SK-N-SH treated with all-trans-retinoic acid at 6 μM for 48 hours (cell line): ENCODE measurements at regions not wholly inside any gene's neighbourhood (a gene's known extent, or its start where the extent isn't known, plus 50 kb on each side); places are given as distances from the start of the nearest gene placed in this dataset.

ENCODE experiments used
- BACH2 ChIP-seq: fragments of 250-450 bp; sonication (Bioruptor Pico); IDR thresholded peaks from 2 replicates; pipeline ENCODE4 v1.9.0; 2021; ENCODE audit warnings: mild to moderate bottlenecking, borderline replicate concordance
- ESRRG ChIP-seq: fragments of 250-450 bp; sonication (Bioruptor Pico); IDR thresholded peaks from 2 replicates; pipeline ENCODE4 v1.6.1; 2021; ENCODE audit warnings: mild to moderate bottlenecking
- ISL1 ChIP-seq: fragments of 250-450 bp; sonication (Bioruptor Pico); IDR thresholded peaks from 2 replicates; pipeline ENCODE4 v2.1.2; 2022; ENCODE audit warnings: mild to moderate bottlenecking, moderate library complexity
- OSR1 ChIP-seq: fragments of 250-450 bp; sonication (Bioruptor Pico); IDR thresholded peaks from 2 replicates; pipeline ENCODE4 v1.8.0; 2022; ENCODE audit warnings: moderate library complexity, mild to moderate bottlenecking, inconsistent platforms
- PATZ1 ChIP-seq: fragments of 250-450 bp; sonication (Bioruptor Pico); IDR thresholded peaks from 2 replicates; pipeline ENCODE4 v1.8.0; 2020; ENCODE audit warnings: mild to moderate bottlenecking, moderate library complexity, borderline replicate concordance
- POU6F1 ChIP-seq: fragments of 250-450 bp; sonication (Bioruptor Pico); IDR thresholded peaks from 2 replicates; pipeline ENCODE4 v1.8.0; 2021; ENCODE audit warnings: low read depth, mild to moderate bottlenecking, moderate library complexity, borderline replicate concordance
- RARB ChIP-seq: fragments of 250-450 bp; sonication (Bioruptor Pico); IDR thresholded peaks from 2 replicates; pipeline ENCODE4 v1.8.0; 2021; ENCODE audit warnings: mild to moderate bottlenecking, moderate library complexity
- SNAI2 ChIP-seq: fragments of 250-450 bp; sonication (Bioruptor Pico); IDR thresholded peaks from 2 replicates; pipeline ENCODE4 v1.5.0; 2020; ENCODE audit warnings: mild to moderate bottlenecking, moderate library complexity
- TCF4 ChIP-seq: fragments of 250-450 bp; sonication (Bioruptor Pico); IDR thresholded peaks from 2 replicates; pipeline ENCODE4 v1.8.0; 2021; ENCODE audit warnings: mild to moderate bottlenecking, moderate library complexity, borderline replicate concordance
- TOX ChIP-seq: fragments of 250-450 bp; sonication (Bioruptor Pico); IDR thresholded peaks from 2 replicates; pipeline ENCODE4 v1.8.0; 2021; ENCODE audit warnings: mild to moderate bottlenecking, moderate library complexity, borderline replicate concordance
- ZFP3 ChIP-seq: fragments of 250-450 bp; sonication (Bioruptor Pico); IDR thresholded peaks from 2 replicates; pipeline ENCODE4 v1.5.0; 2020; ENCODE audit warnings: mild to moderate bottlenecking, moderate library complexity
- ZFP30 ChIP-seq: fragments of 450-650 bp; formaldehyde crosslinking; IDR thresholded peaks from 2 replicates; pipeline ENCODE4 v1.5.0; 2022; ENCODE audit warnings: mild to moderate bottlenecking, moderate library complexity
- TF ChIP-seq, protein P1 (sequence below): fragments of 250-450 bp; sonication (Bioruptor Pico); IDR thresholded peaks from 2 replicates; pipeline ENCODE4 v1.5.0; 2020; ENCODE audit warnings: mild to moderate bottlenecking, moderate library complexity

- TF ChIP-seq OSR1 (CRISPR knock-in tag): no peak
- TF ChIP-seq, protein P1, sequence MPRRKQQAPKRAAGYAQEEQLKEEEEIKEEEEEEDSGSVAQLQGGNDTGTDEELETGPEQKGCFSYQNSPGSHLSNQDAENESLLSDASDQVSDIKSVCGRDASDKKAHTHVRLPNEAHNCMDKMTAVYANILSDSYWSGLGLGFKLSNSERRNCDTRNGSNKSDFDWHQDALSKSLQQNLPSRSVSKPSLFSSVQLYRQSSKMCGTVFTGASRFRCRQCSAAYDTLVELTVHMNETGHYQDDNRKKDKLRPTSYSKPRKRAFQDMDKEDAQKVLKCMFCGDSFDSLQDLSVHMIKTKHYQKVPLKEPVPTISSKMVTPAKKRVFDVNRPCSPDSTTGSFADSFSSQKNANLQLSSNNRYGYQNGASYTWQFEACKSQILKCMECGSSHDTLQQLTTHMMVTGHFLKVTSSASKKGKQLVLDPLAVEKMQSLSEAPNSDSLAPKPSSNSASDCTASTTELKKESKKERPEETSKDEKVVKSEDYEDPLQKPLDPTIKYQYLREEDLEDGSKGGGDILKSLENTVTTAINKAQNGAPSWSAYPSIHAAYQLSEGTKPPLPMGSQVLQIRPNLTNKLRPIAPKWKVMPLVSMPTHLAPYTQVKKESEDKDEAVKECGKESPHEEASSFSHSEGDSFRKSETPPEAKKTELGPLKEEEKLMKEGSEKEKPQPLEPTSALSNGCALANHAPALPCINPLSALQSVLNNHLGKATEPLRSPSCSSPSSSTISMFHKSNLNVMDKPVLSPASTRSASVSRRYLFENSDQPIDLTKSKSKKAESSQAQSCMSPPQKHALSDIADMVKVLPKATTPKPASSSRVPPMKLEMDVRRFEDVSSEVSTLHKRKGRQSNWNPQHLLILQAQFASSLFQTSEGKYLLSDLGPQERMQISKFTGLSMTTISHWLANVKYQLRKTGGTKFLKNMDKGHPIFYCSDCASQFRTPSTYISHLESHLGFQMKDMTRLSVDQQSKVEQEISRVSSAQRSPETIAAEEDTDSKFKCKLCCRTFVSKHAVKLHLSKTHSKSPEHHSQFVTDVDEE (CRISPR knock-in tag): no peak
- TF ChIP-seq TOX (CRISPR knock-in tag): no peak
- no peak for TF ChIP-seq ISL1 (CRISPR knock-in tag)
- TF ChIP-seq ZFP3 (CRISPR knock-in tag): no peak
- no peak for TF ChIP-seq TCF4 (CRISPR knock-in tag)
- TF ChIP-seq RARB (CRISPR knock-in tag): no peak
- no peak for TF ChIP-seq SNAI2 (CRISPR knock-in tag)
- no peak for TF ChIP-seq BACH2 (CRISPR knock-in tag)
- TF ChIP-seq PATZ1 (CRISPR knock-in tag): no peak
- no peak for TF ChIP-seq ZFP30
- TF ChIP-seq ESRRG: no peak
- TF ChIP-seq POU6F1 (CRISPR knock-in tag): no peak
Measured at GRCh38 chr1:81157686-81158085, 643.0 kb upstream of the ADGRL2 start.
